SK-N-MC (cell line): ENCODE measurements at regions not wholly inside any gene's neighbourhood (a gene's known extent, or its start where the extent isn't known, plus 50 kb on each side); places are given as distances from the start of the nearest gene placed in this dataset.
"Not testable (repeated sequence)": the region's sequence is repeated elsewhere in the genome, so short reads cannot be mapped to it uniquely, and the experiment has no call there.

Experiments
- EZH2 ChIP-seq: fragments of 200-600 bp; sonication (generic); IDR thresholded peaks from one replicate; pipeline ENCODE4 v1.6.1; 2017; ENCODE audit warnings: antibody characterized with exemption
- FOXP2 ChIP-seq: optimal IDR thresholded peaks from 2 replicates; pipeline ENCODE3; 2011; ENCODE audit warnings: mild to moderate bottlenecking, moderate library complexity; ENCODE audit not compliant: insufficient read depth; ENCODE audit errors: extremely low read length, control extremely low read depth
- POLR2AphosphoS5 ChIP-seq: IDR thresholded peaks from 2 replicates; pipeline ENCODE4 v1.6.1; 2012; ENCODE audit warnings: mild to moderate bottlenecking, low read depth, low read length, borderline replicate concordance

GRCh38 chr2:225802076-225802475 lies 402.6 kb downstream of the NYAP2 start:
- TF ChIP-seq POLR2AphosphoS5, EZH2, FOXP2: not testable (repeated sequence)
